NCI-H2196 (cell line): ENCODE measurements at regions not wholly inside any gene's neighbourhood (a gene's known extent, or its start where the extent isn't known, plus 50 kb on each side); places are given as distances from the start of the nearest gene placed in this dataset.
"Not testable (repeated sequence)": the region's sequence is repeated elsewhere in the genome, so short reads cannot be mapped to it uniquely, and the experiment has no call there.

Source experiments
- DNase-seq: peaks from one replicate; lab custom pipeline; 2025; ENCODE audit not compliant: unreplicated experiment; lab: John Stamatoyannopoulos, UW

DNA sequence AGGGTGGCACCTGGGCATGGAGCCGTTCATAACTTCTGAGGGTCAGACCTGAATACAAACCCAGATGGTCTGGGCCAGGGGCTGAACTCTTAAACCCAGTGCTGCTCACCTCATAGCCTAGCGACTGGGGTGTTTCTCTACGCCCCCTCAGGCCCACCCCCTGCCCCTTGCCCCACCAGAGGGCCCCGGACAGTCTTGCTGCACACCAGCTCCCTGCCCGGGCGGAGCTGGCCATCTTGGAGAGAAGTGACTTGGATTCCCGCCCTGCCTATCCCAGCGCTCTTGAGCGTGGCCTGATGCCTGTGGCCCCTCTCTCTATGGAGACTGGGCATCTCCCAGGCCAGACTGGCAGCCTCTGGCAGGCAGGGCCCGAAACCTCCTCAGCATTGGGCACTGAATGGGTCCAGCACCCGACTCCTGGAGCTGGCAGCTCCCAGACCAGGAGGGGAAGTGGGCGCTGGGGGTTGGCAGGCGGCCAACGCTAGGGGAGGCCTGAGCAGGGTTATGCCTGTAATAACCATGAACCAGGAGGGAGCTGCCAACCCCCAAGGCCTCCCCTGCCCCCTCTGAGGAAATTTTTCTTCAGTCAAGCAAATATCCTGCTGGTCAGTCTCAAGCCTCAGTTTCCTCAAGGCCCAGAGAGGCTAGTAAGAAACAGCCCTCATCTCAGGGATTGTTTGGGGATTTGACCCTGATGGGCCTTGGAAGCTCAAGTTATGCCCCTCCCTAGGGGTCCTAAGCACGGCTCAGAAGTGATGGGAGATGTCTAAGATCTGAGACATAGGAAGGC is 169.5 kb downstream of the VEGFA start:
- no peak for DNase-seq

DNA sequence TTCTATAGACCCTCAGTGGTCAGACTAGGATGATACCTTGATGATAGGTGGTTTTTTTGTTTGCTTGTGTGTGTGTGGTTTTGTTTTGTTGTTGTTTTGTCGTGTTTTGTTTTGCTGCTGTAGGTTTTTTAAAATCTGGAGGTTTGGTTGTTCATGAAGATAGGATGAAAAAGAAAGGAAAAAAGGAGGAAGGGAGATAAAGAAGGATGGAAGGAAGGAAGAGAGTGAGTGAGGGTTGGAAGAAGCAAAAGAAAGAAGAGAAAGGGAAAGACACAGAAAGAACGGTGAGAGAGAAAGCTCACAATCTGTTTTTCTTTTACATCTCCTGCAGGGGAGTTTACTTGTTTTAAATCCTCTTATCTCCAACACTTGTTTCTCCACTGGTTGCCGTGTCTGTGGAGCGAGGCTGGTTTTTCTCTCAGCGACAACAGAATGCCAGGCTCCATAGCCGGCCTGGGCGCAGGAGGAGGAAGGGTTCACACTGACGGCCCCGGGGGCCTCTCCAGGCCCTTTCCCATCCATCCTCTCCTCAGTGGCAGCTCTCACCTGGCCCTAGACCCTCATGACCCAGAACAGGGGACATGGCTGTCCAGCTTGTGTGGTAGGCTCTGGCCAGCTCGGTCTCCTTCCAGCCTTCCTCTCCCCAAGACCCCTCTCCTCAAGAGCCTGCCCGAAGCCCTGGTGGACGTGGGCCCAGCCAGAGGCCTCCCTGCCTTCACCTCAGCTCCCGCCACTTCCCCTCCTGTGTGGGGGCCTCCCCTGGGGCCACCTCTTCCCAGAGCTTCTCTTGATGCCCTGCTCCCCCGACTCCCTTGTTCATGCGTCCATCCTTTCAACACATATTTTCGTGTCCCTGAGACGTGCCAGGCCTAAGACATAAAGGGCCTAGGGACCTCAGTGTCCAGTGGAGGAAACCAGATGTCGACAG is 168.4 kb downstream of the VEGFA start:
- DNase-seq, result no peak

DNA sequence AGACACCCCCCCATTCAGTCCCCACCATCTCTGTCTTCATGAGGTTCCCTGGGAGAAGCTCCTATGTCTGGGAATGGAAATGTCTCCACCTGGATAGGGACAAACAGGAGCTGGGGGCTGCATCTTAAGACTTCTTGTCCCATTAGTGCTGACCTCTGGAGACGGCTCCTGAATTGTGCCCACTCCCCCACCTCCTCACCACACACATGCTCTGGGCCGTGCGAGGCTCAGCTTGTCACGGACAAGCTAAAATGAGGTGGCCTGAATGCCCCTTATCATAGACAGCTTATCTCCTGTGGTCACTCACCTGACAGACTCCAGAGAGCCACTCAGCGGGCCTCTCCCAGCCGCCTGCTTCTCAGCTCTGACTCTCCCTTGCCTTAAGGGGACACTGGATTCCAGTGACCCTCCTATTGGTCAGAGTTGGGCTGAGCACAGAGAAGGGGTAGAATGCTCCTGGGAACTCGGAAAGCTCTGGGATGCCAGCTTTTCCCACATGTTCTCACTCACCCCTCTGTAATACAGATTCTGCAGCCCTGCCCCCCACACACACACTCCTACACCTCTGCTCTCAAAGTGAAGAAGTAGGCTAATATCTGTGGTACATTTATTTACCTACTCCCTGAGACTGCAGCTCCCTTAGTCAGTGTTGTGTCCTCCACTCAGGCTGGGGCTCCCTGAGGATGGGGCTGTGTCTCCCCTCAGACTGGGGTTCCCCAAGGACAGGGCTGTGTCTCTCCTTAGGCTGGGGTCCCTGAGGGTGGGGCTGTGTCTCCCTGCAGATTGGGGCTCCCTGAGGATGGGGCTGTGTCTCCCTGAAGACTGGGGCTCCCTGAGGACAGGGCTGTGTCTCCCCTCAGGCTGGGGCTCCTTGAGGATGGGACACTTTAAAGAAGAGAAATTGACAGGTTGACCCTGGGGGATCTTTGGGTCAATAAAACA is 167.5 kb downstream of the VEGFA start:
- DNase-seq, result no peak

DNA sequence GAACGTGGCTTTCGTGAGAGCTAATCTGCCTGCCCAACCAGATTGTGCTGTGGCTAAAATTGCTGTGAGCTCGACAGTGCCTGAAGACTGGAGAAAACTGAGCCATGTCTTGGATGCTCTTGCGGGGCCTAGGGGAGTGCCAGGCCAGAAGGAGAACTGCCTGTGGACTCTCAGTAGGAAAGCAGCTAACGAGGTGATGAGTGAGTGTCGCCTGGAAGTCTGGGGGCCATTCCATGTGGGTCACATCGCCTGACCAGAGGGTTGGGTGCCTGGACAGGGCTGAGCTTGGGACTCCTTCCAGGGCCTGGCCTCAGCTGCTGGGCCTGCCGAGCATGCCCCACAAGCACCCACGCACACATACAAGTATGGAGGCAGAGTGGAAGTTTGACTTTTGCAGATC is 166.5 kb downstream of the VEGFA start:
- no peak for DNase-seq

DNA sequence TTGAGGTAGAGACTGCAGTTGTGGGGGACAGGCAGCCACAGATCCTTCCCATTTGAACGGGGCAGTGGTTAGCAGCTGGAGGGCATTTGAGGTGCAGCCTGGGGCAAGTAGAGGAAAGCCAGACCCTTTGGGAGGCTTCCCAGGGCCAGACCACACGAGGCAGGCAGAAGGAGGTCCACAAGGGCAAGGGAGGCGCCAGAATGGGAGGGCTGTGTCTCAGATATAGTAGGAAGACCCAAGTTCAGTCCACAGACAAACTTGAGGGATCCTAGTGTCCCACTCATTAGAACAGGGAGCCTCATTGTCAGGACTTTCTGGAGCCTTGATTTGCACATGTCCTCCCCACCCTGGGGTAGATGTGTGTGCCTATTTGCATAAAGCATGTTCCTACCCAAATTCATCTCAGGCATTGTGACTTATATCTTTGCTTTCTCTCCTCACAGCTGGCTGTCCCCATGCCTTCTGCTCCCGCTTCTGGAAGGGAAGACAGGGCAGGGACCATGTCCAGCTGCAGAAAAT is 166.0 kb downstream of the VEGFA start:
- no peak for DNase-seq

DNA sequence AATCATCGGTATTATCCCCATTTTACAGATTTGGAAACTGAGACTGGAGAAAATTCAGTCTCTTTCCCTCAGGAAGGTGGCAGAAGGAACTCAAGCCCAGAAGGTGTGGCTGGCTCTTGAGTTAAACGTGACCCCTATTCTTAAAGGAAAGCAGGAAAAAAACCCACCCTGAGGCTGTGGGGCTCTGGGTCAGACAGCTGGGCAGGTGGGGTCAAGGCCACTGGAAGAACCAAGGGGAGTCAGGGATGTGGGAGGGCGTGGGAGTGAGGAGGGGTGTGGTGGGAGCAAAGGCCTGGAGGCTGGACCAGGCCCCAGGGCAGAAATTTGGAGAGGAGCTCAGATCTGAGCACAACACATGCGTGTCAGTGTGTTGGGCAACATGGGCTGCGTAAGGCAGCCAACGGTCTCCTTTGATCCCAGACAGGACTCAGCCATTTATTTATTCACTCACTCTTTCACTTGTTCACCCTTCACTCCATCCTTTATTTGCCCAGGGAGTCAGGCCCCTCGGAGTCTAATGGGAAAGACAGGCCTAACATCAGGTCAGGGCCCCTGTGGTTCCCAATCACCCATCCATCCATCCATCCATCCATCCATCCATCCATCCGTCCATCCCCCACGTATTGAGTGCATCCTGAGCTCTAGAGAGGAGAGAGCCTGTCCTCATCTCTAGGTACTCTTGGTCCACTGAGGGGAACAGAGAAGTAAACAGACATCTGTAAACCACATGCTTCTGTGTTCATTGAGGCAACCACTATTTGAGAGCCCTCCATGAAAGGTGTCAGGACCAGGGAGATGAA is 165.0 kb downstream of the VEGFA start:
- no peak for DNase-seq

DNA sequence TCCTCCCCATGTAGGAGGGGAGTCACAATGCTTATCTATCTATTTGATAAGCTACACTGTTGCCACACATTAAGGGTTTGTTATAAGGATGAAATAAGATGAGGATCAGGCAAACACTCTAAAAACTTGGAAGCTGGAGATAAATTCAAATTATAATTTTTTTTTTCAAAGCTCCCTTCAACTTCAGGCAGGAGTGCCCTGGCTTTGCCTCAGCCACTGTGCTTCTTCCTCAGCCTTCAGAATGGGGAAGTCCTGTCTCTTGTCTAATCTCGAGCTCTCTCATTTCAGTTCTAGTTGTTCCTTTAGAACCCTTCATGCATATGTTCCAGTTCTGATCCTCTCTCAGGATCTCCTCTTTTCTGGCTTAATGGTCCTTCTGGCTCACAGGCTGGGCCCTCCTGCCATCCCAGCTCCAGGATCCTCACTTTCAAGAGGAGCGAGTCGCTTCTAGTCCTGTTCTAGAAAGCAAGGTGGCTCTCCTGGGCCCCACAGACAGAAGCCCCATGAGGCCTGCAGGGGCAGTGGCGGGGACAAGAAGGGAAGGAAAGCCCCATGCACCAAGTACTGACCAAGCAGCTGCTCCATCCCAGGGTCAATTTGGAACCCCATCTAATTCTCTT is 164.3 kb downstream of the VEGFA start:
- DNase-seq, result no peak

DNA sequence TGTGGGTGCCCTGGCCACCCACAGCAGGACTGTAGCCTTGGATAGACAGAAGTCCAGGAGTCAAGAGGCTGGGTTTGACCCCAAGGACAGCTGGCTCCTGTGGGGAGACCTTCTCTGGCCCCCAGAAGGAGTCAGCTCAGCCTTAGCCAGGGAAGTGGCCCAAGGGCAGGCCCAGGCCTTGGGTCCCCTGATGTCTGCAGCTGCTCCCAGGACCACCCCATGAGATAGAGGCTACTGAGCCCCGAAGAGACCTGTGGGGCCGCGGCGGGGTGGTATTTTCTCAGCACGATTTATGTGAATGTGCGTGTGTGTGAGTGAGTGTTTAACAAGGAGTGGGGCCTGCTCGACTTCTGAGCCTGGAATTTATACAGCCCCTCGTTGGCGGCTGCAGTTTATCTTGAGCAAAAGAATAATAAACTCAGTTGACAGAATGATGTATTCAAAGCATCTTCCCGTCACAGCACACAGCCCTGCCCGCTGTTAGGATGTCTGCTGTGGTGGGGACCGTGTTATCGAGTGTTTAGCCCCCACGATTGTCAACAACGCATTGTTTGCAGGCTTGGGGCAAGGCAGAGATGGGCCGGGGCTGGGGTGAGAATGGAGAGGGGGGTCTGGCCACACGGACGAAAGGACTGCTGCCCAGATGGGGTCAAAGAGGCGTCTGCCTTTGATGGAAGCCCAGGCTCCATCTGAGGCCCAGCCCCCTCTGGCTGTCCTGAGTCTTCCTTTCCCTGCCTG is 163.3 kb downstream of the VEGFA start:
- no peak for DNase-seq

DNA sequence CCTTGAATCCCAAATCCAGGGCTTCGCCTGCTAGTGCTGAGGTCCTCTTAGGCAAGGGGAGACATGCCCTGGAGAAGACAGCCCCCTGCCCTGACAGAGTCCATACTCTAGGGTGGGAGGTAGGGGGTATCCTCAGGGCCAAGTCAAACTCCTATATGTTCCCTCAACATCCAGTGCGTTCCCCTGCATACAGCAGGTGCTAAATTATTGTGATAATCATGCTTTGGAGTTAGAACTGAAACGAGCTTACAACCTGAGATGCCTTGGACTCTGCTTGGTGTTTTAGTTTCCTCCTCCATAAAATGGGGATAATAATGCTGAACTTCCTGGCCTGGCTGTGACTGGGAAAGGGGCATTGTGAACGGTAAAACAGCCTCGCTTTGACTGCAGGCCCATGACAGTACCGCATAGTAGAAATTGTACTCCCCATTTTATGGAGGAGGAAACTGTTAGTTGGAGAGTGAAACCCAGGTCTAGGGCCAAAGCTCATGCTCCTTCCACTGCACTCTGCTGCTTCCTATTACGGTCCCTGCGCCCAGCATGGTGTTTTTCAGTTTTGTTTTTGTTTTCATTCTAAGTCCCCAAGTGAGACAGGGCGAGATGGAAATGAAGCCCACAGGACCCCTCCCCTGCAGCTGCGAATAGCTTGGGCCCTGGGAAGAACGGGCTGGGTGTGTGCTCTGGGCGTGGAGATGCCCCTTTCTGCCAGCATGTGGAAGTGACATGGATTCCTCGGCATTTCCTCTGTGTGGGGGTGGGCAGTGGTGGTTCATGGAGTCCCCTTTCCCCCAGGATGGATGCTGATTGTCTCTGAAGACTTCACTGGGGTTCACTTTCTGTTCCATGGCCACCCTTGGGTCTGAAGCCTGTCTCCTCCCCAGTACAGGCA is 162.5 kb downstream of the VEGFA start:
- DNase-seq, result no peak

DNA sequence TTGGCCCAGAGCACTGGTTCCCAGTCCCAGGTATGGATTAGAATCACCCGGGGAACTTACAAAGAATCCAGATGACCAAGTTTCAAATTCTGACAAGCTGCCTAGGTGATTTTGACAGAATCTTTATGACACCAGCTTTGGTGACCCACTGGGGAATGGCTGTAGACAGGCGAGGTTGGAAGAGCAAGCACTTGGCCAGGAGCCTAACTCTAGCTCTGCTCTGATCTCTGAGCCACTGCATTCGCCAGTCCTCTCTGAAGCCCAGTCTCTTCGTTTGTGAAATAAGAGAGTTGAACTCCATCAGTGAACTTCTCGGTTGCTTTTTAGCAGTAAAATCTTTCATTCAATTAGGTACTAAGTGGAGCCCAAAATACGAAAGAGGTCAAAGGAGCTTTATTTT is 161.2 kb downstream of the VEGFA start:
- no peak for DNase-seq

DNA sequence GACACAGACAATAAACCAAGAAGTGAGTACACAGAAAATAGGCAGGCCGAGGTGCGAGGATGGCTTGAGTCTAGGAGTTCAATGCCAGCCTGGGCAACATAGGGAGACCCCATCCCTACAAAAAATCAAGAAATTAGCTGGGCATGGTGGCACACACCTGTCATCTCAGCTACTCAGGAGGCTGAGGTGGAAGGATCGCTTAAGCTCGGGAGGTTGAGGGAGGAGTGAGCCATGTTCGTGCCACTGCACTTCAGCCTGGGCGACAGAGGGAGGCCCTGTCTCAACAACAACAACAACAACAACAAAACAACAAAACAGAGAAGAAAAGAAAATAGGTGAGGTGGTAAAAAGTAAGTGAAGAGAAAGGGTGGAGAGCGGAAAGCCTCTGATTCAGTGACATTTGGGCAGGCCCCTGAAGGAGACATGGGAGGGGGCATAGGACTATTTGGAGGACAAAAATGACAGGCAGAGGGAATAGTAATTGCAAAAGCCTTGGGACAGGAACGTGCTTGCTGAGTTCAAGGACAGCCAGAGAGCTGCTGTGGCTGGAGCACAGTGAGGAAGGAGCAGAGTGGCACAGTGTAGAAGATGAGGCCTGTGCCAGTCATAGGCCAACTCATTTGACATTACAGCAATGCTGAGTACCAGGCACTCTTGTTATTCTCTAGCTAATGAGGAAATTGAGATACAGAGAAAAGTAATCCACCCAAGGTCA is 160.6 kb downstream of the VEGFA start:
- DNase-seq, result no peak

DNA sequence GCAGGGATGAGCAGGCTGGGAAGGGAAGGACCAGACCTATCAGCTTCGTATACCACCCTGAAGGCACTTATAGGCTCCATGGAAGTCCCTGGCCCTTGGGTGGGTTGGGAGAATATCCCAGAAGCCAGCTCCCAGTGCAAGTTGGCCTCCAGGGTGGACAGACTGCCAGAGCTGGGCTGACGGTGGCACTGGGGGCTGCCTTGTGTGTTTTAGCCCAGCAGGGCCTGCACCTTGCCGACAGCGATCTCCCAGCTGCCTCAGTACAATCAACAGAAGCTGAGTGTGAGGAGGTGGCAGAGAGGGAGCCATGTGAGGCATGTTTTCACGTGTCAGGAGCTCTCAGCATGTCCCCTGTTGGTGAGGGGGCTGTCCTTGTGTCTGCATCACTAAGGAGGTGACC is 159.5 kb downstream of the VEGFA start:
- DNase-seq, result no peak

DNA sequence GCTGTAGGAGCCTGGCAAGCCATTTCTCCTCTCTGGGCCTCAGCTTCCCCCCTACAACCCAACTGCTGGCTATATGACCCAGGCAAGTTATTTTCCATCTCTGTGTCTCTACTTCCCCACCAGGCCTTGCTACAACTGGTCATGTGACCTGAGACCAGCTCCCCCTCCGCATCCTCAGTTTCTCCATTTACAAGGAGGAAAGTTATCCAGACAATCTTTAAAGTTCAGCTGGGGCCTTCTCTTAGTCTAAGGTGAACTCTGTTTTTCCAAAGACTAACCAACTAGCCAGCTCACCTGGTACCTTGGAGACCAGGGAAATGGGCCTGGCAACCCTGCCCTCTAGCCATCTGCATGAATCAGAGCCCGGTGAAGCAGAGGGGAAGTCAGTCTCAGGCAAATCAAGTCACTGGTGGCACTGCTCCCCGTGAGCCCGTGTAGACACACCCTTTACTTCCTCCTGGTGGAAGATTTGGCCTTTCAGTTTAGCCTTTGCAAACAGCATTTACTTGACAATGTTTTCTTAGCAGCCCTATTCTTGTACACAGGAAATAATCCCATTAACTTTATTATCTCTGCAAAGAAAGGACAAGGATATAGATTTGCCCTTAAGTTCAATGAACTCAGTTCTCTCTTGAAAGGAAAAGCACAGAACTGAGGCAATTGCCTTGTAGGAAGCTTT is 157.7 kb downstream of the VEGFA start:
- no peak for DNase-seq

DNA sequence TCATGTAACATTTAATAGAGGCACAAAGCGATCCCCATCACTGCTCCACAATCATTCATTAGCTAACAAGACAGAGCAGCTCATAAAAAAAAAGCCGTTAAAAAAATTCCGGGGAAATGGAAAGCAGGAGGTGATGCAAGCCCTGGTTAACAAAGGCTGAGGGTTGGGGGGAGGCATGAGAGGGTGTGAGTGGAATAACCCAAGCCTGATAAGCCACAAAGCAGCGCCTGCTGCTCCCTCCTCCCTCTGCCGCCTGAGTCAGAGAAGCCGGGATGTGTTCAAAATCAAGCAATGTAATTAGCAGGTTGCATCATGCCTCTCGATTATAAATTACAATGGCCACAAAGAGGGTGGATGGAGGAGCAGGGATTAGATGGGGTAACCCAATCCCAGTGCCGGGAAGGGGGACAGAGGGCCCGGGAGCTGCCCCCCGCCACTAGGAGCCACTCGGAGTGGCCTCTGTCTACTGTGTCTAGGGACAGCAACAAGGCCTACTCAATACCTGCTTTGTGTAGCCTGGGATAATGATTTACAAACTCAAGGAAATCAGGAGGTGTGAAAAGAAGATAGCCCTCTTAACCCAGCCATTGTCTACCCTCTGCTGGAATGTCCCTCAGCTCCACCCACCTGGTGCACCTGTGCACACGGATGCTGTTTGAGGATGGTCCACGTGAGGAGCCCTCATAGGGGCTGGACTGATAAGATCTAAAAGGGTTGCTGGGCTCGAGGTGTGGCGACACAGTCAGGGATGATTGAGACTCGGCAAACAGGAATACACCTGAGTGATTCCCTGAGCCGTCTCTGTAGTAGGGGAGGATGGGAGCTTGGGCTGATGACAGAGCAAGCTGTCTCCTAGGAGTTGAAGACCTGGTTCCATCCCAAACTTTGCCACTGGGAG is 156.9 kb downstream of the VEGFA start:
- DNase-seq, result peak; percentile 42

DNA sequence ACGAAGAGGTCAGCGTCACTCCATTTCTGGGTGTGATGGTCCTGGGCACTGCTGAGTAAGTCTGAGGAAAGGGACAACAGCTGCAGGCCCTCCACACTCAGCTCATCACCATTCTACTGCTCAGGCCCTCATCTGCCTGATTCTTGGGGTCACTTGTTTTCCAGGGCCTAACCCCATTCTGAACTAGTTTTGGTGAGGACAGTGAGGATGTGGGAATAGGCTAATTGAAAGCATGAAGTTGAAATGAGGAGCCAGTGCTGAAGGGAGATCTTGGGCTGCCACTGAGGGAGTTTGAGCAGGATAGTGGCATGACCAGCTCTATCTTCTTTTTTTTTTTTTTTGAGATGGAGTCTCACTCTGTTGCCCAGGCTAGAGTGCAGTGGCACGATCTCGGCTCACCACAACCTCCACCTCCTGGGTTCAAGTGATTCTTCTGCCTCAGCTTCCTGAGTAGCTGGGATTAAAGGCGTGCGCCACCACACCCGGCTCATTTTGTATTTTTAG is 155.7 kb downstream of the VEGFA start:
- DNase-seq, result not testable (repeated sequence)
